Kidney (tissue), 13 donors: ENCODE measurements at regions not wholly inside any gene's neighbourhood (a gene's known extent, or its start where the extent isn't known, plus 50 kb on each side); places are given as distances from the start of the nearest gene placed in this dataset.

Experiments
- DNase-seq, 5 donors: peaks; one replicate each; pipeline ENCODE4 v3.0.0-alpha.2; 2013 to 2020
- FAIRE-seq: peaks from 2 replicates; lab custom pipeline; 2012; peaks lifted over from hg19 to GRCh38; lab: Jason Lieb, UNC
- H3K27ac ChIP-seq, 2 donors: one replicate each; pipeline ENCODE4 v1.7.0; 2013; ENCODE audit warnings: low read depth in 2 of 2, low read length in 2 of 2, inconsistent platforms in 1 of 2
- H3K27me3 ChIP-seq: one replicate; pipeline ENCODE4 v1.7.1; 2013; ENCODE audit warnings: low read length, inconsistent platforms; ENCODE audit not compliant: control insufficient read depth, insufficient read depth
- H3K36me3 ChIP-seq, 3 donors: one replicate each; pipeline versions ENCODE4 v1.7.0 to v1.7.1; 2013; ENCODE audit warnings: low read length in 3 of 3, control low read depth in 1 of 3, inconsistent platforms in 1 of 3; ENCODE audit not compliant: insufficient read depth in 3 of 3, control insufficient read depth in 2 of 3
- H3K4me1 ChIP-seq, 3 donors: one replicate each; pipeline versions ENCODE4 v1.7.0 to v1.7.1; 2013; ENCODE audit warnings: low read length in 3 of 3, inconsistent platforms in 1 of 3, low read depth in 1 of 3; ENCODE audit not compliant: control insufficient read depth in 2 of 3, insufficient read depth in 2 of 3
- H3K4me3 ChIP-seq, 3 donors: one replicate each; pipeline versions ENCODE4 v1.7.0 to v1.8.1; 2013; ENCODE audit warnings: low read length in 3 of 3, control low read depth in 1 of 3, inconsistent platforms in 1 of 3
- H3K9ac ChIP-seq, 3 donors: one replicate each; pipeline versions ENCODE4 v1.7.0 to v1.7.1; 2013; ENCODE audit warnings: low read length in 3 of 3, control low read depth in 1 of 3, inconsistent platforms in 1 of 3
- H3K9me3 ChIP-seq, 3 donors: one replicate each; pipeline versions ENCODE4 v1.7.0 to v1.7.1; 2013; ENCODE audit warnings: low read length in 3 of 3, control low read depth in 1 of 3, inconsistent platforms in 1 of 3; ENCODE audit not compliant: control insufficient read depth in 2 of 3, insufficient read depth in 1 of 3
- CTCF ChIP-seq: IDR thresholded peaks from 3 replicates; pipeline ENCODE4 v1.5.1; 2012; ENCODE audit warnings: mild to moderate bottlenecking, moderate library complexity, borderline replicate concordance; ENCODE audit not compliant: insufficient read depth; ENCODE audit errors: extremely low read depth
- intact Hi-C: fragments of 100-400 bp; cut with DNase I; formaldehyde crosslinking; loops from one replicate; pipeline ENCODE4 v1.11.1; 2022
- donor health status: control.
- donor health status: control.
- donor health status: control.
- donor health status: control.
- donor health status: control.
- donor health status: DM: yes; HTN: yes; CAD: no.
- donor health status: Normal renal cell carcinoma (clear cell type).

GRCh38 chr6:54730767-54731630 is 115.6 kb upstream of the FAM83B start:
- no peak for TF ChIP-seq CTCF
- H3K27ac ChIP-seq = no peak overlapping the region
- DNase-seq (no peak), FAIRE-seq (no peak)
- H3K9ac ChIP-seq = no peak overlapping the region
- H3K36me3 ChIP-seq = no peaks in the 10 kb centered on the region
- no peaks in the 10 kb centered on the region for H3K27me3 ChIP-seq
- intact Hi-C loops = no loop called here
- peaks cover 0 to 7% (median 0%) of the 10 kb centered on the region in 3 donors for H3K9me3 ChIP-seq
- no peak overlapping the region for H3K4me3 ChIP-seq
- no peaks in the 10 kb centered on the region for H3K4me1 ChIP-seq

GRCh38 chr6:54737247-54737646 is 109.3 kb upstream of the FAM83B start:
- Histone ChIP-seq H3K4me1 (no peaks in the 10 kb centered on the region), H3K27me3 (no peaks in the 10 kb centered on the region), H3K27ac (no peak overlapping the region), H3K4me3 (no peak overlapping the region), H3K9ac (no peak overlapping the region), H3K9me3 (peaks cover 0 to 7% (median 0%) of the 10 kb centered on the region in 3 donors), H3K36me3 (no peaks in the 10 kb centered on the region)
- DNase-seq (no peak), FAIRE-seq (no peak)
- intact Hi-C loops = no loop called here
- TF ChIP-seq CTCF = no peak

GRCh38 chr6:54747955-54748354 is 98.6 kb upstream of the FAM83B start:
- H3K36me3 ChIP-seq = no peaks in the 10 kb centered on the region
- H3K9ac ChIP-seq = no peak overlapping the region
- TF ChIP-seq CTCF = no peak
- peaks cover 0 to 13% (median 0%) of the 10 kb centered on the region in 3 donors for H3K9me3 ChIP-seq
- FAIRE-seq = no peak
- no peak for DNase-seq
- no peak overlapping the region for H3K4me3 ChIP-seq
- no peaks in the 10 kb centered on the region for H3K4me1 ChIP-seq
- H3K27ac ChIP-seq = no peak overlapping the region
- H3K27me3 ChIP-seq = no peaks in the 10 kb centered on the region
- intact Hi-C loops = no loop called here
